IMR-90 (cell line): ENCODE measurements at regions not wholly inside any gene's neighbourhood (a gene's known extent, or its start where the extent isn't known, plus 50 kb on each side); places are given as distances from the start of the nearest gene placed in this dataset.

Experiments used
- ATAC-seq: fragments of 200-7000 bp; cut with Tn5 transposase; 2 replicates; pipeline ENCODE4 v1.9.1; 2020; ENCODE audit warnings: low read depth, mild to moderate bottlenecking, moderate library complexity
- BruUV-seq: library from RNA; stranded (reverse); fragments of 400-500 nt; replicated peaks from 2 replicates; lab custom pipeline; 2021; lab: Mats Ljungman, UMichigan
- CTCF ChIA-PET: fragments of 300-600 bp; formaldehyde crosslinking; extraction: SDS; loops from one replicate; lab custom pipeline; 2021; ENCODE audit warnings: antibody characterized with exemption; lab: Yijun Ruan, JAX
- POLR2A ChIA-PET: fragments of 300-600 bp; sonication (Branson Sonifier 250); formaldehyde crosslinking; loops from one replicate; lab custom pipeline; 2022; ENCODE audit warnings: antibody characterized with exemption; ENCODE audit not compliant: unreplicated experiment; lab: Charles Lee
- DNase-seq: peaks from one replicate; pipeline ENCODE4 v3.0.0; 2013
- H2AFZ ChIP-seq: replicated peaks from 2 replicates; pipeline ENCODE3; 2013; ENCODE audit warnings: low read length, mild to moderate bottlenecking; ENCODE audit not compliant: poor library complexity
- H2AK5ac ChIP-seq: 2 replicates; pipeline ENCODE4 v1.6.1; 2013; ENCODE audit warnings: low read depth, low read length, inconsistent platforms
- H2AK9ac ChIP-seq: replicated peaks from 2 replicates; pipeline ENCODE3; 2013; ENCODE audit warnings: mild to moderate bottlenecking, low read depth, low read length, moderate library complexity; ENCODE audit not compliant: poor library complexity
- H2BK120ac ChIP-seq: 2 replicates; pipeline ENCODE4 v1.6.1; 2013; ENCODE audit warnings: low read depth, low read length, inconsistent platforms
- H2BK15ac ChIP-seq: 3 replicates; pipeline ENCODE4 v1.6.1; 2013; ENCODE audit warnings: low read depth, low read length, inconsistent platforms
- H2BK20ac ChIP-seq: 2 replicates; pipeline ENCODE4 v1.6.1; 2013; ENCODE audit warnings: low read depth, mild to moderate bottlenecking, inconsistent platforms, low read length, moderate library complexity
- H2BK5ac ChIP-seq: 2 replicates; pipeline ENCODE4 v1.6.1; 2013; ENCODE audit warnings: mild to moderate bottlenecking, low read depth, low read length, inconsistent platforms; ENCODE audit not compliant: poor library complexity, severe bottlenecking
- H3K14ac ChIP-seq: replicated peaks from 2 replicates; pipeline ENCODE4 v1.6.1; 2013; ENCODE audit warnings: low read depth, low read length, inconsistent platforms
- H3K18ac ChIP-seq: 2 replicates; pipeline ENCODE4 v1.6.1; 2013; ENCODE audit warnings: low read depth, low read length, control low read depth
- H3K23ac ChIP-seq: 2 replicates; pipeline ENCODE4 v1.6.1; 2013; ENCODE audit warnings: low read depth, low read length, inconsistent platforms
- H3K27ac ChIP-seq: 2 replicates; pipeline ENCODE4 v1.5.1; 2013; ENCODE audit warnings: mild to moderate bottlenecking, control low read depth, low read length; ENCODE audit not compliant: insufficient read depth
- H3K27me3 ChIP-seq: 2 replicates; pipeline ENCODE4 v1.6.1; 2013; ENCODE audit warnings: low read length; ENCODE audit not compliant: control insufficient read depth, insufficient read depth
- H3K36me3 ChIP-seq: 2 replicates; pipeline ENCODE4 v1.6.1; 2013; ENCODE audit warnings: low read length, mixed read lengths; ENCODE audit not compliant: control insufficient read depth, insufficient read depth
- H3K4ac ChIP-seq: 2 replicates; pipeline ENCODE4 v1.6.1; 2013; ENCODE audit warnings: low read depth, low read length, inconsistent platforms
- H3K4me1 ChIP-seq: 2 replicates; pipeline ENCODE4 v1.6.1; 2013; ENCODE audit warnings: low read length, mixed read lengths; ENCODE audit not compliant: control insufficient read depth, insufficient read depth
- H3K4me2 ChIP-seq: 2 replicates; pipeline ENCODE4 v1.6.1; 2013; ENCODE audit warnings: low read depth, mild to moderate bottlenecking, control low read depth, low read length, moderate library complexity
- H3K4me3 ChIP-seq: 2 replicates; pipeline ENCODE4 v1.5.1; 2013; ENCODE audit warnings: low read depth, mild to moderate bottlenecking, control low read depth, low read length, moderate library complexity; ENCODE audit not compliant: insufficient read depth
- H3K56ac ChIP-seq: 2 replicates; pipeline ENCODE4 v1.6.1; 2013; ENCODE audit warnings: low read length, inconsistent platforms; ENCODE audit not compliant: insufficient read depth; ENCODE audit errors: extremely low read depth
- H3K79me1 ChIP-seq, 2 experiments: 2 replicates each; pipeline ENCODE4 v1.6.1; 2013; ENCODE audit warnings: low read length in 2 of 2, inconsistent platforms in 1 of 2, low read depth in 1 of 2
- H3K9ac ChIP-seq: 2 replicates; pipeline ENCODE4 v1.6.1; 2013; ENCODE audit warnings: low read depth, low read length, control low read depth
- H3K9me1 ChIP-seq: 2 replicates; pipeline ENCODE4 v1.6.1; 2013; ENCODE audit warnings: low read length, inconsistent platforms; ENCODE audit not compliant: insufficient read depth
- H3K9me3 ChIP-seq: 2 replicates; pipeline ENCODE4 v1.6.1; 2013; ENCODE audit warnings: low read length; ENCODE audit not compliant: control insufficient read depth, insufficient read depth
- H4K20me1 ChIP-seq: 2 replicates; pipeline ENCODE4 v1.6.1; 2013; ENCODE audit warnings: low read length, inconsistent platforms; ENCODE audit not compliant: insufficient read depth
- H4K5ac ChIP-seq: 2 replicates; pipeline ENCODE4 v1.6.1; 2013; ENCODE audit warnings: mild to moderate bottlenecking, low read depth, low read length, control low read depth
- H4K8ac ChIP-seq, 2 experiments: 2 replicates each; pipeline ENCODE4 v1.6.1; 2013; ENCODE audit warnings: low read depth in 2 of 2, low read length in 2 of 2, control low read depth in 1 of 2, inconsistent platforms in 1 of 2
- H4K91ac ChIP-seq: 2 replicates; pipeline ENCODE4 v1.6.1; 2013; ENCODE audit warnings: low read depth, low read length, inconsistent platforms; ENCODE audit not compliant: insufficient read depth
- CEBPB ChIP-seq: IDR thresholded peaks from 2 replicates; pipeline ENCODE4 v1.6.1; 2012; ENCODE audit warnings: low read depth, low read length, improper control_type of control experiment
- CTCF ChIP-seq: conservative IDR thresholded peaks from 2 replicates; pipeline ENCODE4 v1.5.1; 2012; ENCODE audit warnings: mild to moderate bottlenecking, low read depth, low read length, improper control_type of control experiment
- SMC3 ChIP-seq: fragments of 150-350 bp; IDR thresholded peaks from 2 replicates; pipeline ENCODE4 v1.6.1; 2016; ENCODE audit warnings: low read depth, mild to moderate bottlenecking, antibody characterized with exemption, low read length, moderate library complexity
- WGBS, 2 experiments: methylation state at CpG; one replicate each; pipeline versions ENCODE4 v1.1.5 to v1.1.7; 2013; ENCODE audit warnings: missing lambda C conversion rate in 2 of 2; ENCODE audit not compliant: insufficient read length in 1 of 2; ENCODE audit errors: extremely low coverage in 2 of 2; 5-methylcytosine and 5-hydroxymethylcytosine counted together
- dilution Hi-C: fragments of 300-500 bp; cut with HindIII; formaldehyde crosslinking; loops from one replicate; pipeline ENCODE4 v1.14.3; 2018; ENCODE audit warnings: low sequenced_read_pairs; ENCODE audit not compliant: unreplicated experiment
- in situ Hi-C: fragments of 300-500 bp; cut with MboI; formaldehyde crosslinking; loops from 3 replicates; pipeline ENCODE4 v1.14.3; 2019; ENCODE audit warnings: low sequenced_read_pairs, inconsistent platforms, mixed read lengths
- intact Hi-C: fragments of 100-400 bp; cut with micrococcal nuclease; formaldehyde crosslinking; loops from 2 replicates; pipeline ENCODE4 v1.10.0; 2022

GRCh38 chr21:17433730-17434129 lies 79.1 kb upstream of the CXADR start:
- DNase-seq (no peak), ATAC-seq (no peak)
- no CpG with 5 or more reads among the region's 2 CpGs for WGBS, 2 experiments
- POLR2A ChIA-PET: no interaction called here
- CTCF ChIA-PET: no interaction called here
- Histone ChIP-seq H2BK20ac (no peak overlapping the region), H4K20me1 (no peaks in the 10 kb centered on the region), H3K23ac (no peak overlapping the region), H3K56ac (no peak overlapping the region), H3K18ac (no peak overlapping the region), H2BK15ac (no peak overlapping the region), H3K9me1 (no peaks in the 10 kb centered on the region), H3K9ac (no peak overlapping the region), H3K4me2 (no peak overlapping the region), H2AFZ (no peak overlapping the region), H2AK5ac (no peak overlapping the region), H2BK120ac (no peak overlapping the region), H4K5ac (no peak overlapping the region), H3K4ac (no peak overlapping the region), H3K9me3 (no peaks in the 10 kb centered on the region), H2AK9ac (no peak overlapping the region), H3K4me3 (no peak overlapping the region), H3K4me1 (peaks cover 4% of the 10 kb centered on the region), H3K27ac (no peak overlapping the region), H4K8ac (no peak overlapping the region), H2BK5ac (no peak overlapping the region), H3K79me1 (no peaks in the 10 kb centered on the region), H3K27me3 (peaks cover 2% of the 10 kb centered on the region), H3K36me3 (no peaks in the 10 kb centered on the region), H3K14ac (no peak overlapping the region), H4K91ac (no peak overlapping the region)
- intact Hi-C loops (no loop called here), in situ Hi-C loops (no loop called here), dilution Hi-C loops (no loop called here)
- no TSS peak for BruUV-seq
- TF ChIP-seq CEBPB: no peak
- TF ChIP-seq CTCF: no peak
- TF ChIP-seq SMC3: no peak
